HG03103 (cell line): ENCODE measurements at regions not wholly inside any gene's neighbourhood (a gene's known extent, or its start where the extent isn't known, plus 50 kb on each side); places are given as distances from the start of the nearest gene placed in this dataset.
"Not testable (repeated sequence)": the region's sequence is repeated elsewhere in the genome, so short reads cannot be mapped to it uniquely, and the experiment has no call there.

Source experiments
- ATAC-seq: cut with Tn5 transposase; IDR thresholded peaks from one replicate; pipeline ENCODE4 v1.9.1; 2021; ENCODE audit warnings: low read depth; ENCODE audit not compliant: unreplicated experiment

- ATAC-seq = no peak
Measured at GRCh38 chr2:31813016-31813415, 197.8 kb downstream of the MEMO1 start.

GRCh38 chr2:31812051-31812798 is 198.6 kb downstream of the MEMO1 start:
- peak; percentile 99 for ATAC-seq

- no peak for ATAC-seq
Measured at GRCh38 chr2:31811482-31811881, 199.3 kb downstream of the MEMO1 start.

DNA sequence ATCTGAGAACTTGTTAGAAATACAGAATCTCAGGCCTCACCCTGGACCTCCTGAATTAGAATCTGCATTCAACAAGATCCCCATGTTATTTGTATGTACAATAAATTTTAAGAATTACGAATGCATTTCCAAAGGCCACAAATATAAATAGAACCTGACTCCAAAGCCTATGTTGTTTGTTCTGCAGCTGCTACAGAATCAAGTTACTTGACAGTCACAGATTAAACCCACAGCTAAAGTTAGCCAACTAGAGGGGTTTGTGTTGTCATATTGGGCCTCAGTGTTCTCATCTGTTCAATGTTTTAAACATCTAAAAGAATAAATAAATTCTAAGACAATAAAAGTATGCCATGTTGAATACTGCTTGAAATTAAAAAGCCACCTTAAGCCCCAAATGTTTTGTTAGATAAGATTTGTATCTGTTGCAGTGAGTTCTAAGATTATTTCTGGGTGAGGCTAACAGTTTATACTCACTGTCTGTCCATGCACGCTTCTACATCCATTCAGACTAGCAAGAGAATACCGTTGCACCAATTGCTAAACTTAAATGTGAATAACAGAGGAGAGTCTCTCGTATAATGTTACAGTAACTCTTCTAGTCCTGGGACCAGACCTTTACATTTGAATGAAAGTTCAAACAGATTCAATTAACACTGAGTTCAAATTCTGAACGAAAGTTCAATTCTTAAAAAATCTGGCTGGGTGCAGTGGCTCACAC is 200.4 kb downstream of the MEMO1 start:
- ATAC-seq = no peak

DNA sequence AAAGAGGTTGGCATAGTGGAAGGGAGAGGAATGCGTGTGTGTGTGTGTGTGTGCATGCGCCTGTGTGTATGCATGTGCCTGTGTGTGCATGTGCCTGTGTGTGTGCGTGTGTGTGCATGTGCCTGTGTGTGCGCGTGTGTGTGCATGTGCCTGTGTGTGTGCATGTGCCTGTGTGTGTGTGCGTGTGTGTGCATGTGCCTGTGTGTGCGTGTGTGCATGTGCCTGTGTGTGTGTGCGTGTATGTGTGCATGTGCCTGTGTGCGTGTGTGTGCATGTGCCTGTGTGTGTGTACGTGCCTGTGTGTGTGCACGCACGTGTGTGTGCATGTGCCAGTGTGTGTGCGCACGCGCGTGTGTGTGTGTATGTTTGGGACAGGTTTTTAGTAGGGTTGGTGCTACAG is 205.1 kb downstream of the MEMO1 start:
- ATAC-seq = no peak

DNA sequence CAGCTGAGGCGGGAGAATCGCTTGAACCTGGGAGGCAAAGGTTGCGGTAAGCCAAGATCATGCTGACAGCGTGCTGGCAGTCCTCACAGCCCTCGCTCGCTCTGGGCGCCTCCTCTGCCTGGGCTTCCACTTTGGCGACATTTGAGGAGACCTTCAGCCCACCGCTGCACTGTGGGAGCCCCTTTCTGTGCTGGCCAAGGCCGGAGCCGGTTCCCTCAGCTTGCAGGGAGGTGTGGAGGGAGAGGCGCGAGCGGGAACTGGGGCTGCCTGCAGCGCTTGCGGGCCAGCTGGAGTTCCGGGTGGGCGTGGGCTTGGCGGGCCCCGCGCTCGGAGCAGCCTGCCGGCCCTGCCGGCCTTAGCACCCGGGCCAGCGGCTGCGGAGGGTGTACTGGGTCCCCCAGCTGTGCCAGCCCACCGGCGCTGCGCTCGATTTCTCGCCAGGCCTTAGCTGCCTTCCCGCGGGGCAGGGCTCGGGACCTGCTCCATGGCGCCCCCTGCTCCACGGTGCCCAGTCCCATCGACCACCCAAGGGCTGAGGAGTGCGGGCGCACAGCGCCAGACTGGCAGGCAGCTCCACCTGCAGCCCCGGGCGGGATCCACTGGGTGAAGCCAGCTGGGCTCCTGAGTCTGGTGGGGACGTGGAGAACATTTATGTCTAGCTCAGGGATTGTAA is 207.2 kb downstream of the MEMO1 start:
- not testable (repeated sequence) for ATAC-seq

DNA sequence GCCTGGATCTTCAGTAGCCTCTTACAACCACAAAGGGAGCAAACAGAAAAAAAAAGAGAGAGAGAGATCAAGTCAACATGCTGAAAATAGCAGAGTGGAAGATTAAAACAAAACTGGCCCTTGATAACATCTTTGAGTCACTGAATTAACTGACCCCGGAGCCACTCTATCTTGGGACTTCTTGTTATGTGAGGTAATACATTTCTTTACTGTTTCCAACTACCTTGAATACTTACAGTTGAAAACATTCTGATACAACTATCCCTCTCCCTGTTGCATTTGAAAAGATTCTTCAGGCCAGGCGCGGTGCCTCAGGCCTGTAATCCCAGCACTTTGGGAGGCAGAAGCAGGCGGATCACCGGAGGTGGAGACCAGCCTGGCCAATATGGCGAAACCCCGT is 208.1 kb downstream of the MEMO1 start:
- no peak for ATAC-seq

DNA sequence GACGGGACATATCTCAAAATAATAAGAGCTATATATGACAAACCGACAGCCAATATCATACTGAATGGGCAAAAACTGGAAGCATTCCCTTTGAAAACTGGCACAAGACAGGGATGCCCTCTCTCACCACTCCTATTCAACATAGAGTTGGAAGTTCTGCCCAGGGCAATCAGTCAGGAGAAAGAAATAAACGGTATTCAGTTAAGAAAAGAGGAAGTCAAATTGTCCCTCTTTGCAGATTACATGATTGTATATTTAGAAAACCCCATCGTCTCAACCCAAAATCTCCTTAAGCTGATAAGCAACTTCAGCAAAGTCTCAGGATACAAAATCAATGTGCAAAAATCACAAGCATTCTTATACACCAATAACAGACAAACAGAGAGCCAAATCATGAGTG is 211.5 kb downstream of the MEMO1 start:
- not testable (repeated sequence) for ATAC-seq

DNA sequence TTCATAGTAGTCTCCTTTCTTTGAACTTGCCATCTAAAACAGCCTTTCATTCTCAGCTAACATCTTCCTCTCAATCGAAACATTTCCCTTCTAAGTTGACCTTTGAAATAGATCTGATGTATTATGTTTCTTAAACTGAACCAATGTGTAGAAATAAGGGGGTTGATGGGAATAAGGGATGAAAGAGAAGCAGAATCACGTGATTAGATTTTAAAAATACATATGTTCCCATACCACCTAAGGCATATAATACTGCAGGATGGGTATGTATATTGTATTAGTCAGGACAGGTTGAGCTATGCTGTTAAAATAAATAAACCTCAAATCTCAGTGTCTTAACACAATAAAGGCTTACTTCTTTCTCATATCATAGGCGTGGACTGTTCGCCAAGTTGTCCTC is 207.5 kb upstream of the SRD5A2 start:
- ATAC-seq = no peak

DNA sequence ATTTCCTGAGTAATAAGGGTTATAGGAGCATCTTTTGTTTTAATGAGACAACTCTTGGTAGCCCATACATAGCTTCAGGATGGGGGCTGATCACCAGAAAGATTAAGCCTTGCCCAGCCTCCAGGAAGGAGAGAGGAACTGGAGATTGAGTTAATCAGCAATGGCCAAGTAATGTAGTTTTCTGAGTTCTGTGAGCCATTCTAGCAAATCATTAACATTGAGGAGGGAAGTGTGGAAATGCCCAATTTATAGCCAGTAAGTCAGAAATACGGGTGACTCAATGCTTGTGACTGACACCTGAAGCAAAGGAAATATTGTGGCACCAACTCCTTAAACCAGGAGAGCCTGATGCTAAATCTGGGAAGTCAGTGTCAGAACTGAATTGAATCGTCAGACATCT is 205.1 kb upstream of the SRD5A2 start:
- no peak for ATAC-seq

- no peak for ATAC-seq
Measured at GRCh38 chr2:31784868-31785267, 204.1 kb upstream of the SRD5A2 start.

DNA sequence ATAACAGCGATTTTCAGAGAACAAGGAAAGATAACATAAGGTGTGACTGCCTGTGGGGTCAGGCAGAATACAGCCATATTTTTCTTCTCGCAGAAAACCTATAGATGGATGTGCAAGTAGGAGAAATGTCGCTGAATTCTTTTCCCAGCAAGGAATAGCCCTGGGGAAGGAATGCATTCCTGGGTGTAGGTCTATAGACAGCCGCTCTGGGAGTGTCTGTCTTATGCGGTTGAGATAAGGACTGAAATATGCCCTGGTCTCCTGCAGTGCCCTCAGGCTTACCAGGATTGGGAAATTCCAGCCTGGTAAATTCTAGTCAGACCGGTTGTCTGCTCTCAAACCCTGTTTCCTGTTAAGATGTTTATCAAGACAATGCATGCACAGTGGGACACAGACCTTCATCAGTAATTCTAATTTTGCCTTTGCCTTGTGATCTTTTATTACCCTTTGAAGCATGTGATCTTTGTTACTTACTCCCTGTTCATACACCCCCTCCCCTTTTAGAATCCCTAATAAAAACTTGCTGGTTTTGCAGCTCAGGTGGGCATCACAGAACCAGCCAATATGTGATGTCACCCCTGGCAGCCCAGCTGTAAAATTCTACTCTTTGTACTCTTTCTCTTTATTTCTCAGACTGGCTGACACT is 202.8 kb upstream of the SRD5A2 start:
- ATAC-seq = not testable (repeated sequence)

- no peak for ATAC-seq
Measured at GRCh38 chr2:31778153-31778552, 197.4 kb upstream of the SRD5A2 start.

DNA sequence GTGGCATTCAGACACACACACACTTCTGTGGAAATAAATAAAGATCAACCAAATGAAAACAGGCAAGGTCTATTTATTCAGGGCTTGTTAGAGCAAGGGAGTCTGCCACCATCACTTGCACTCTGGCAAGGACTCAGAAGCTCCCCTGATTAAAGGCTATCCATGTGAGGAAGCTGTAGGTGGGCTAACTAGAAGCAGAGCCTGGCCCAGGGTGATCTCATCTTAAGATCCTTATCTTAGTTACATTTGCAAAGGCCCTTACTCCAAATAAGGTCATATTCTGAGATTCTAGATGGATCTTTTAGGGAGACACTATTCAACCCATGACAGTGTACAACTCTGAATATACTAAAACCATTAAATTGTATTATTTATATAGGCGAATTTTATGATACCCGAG is 190.0 kb upstream of the SRD5A2 start:
- ATAC-seq = no peak

DNA sequence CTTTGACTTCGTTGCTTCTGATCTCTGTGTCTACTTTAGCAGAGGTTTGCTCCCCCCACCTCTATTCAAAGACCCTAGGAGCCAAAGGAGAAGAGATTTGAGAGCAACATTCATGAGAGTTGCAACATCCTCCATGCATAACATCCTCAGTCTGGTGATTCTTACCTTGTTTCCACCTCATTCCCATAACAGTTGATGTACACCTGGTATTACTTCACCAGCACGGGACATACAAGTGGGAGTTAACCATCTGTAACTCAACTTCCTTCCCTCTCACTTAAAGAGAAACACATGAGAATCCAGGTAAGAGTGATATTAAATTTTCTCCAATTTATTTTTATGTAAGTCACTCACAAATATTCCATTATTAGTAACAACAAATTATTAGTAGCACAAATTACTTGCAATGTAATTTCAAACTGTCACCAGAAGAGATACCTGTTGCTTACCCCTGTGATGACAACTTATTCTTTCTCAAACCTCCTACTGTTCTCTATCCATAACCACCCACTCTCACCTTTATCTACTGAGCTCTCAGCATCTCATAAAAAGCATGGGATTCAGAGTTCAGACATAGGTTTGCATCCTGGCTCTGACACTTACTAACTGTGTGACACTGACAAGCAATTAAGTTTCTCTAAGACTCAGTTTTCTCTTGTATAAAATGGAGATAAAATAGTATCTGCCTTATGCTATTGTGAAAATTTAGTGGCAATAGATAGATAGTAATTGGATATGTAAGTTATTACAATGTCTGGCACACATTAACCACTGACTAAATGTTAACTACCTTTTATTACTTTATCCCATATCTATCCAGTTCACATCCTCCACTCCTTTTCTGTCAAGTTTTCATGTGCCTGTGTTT is 184.6 kb upstream of the SRD5A2 start:
- ATAC-seq = no peak

GRCh38 chr2:31764169-31764568 is 183.4 kb upstream of the SRD5A2 start:
- ATAC-seq = no peak

DNA sequence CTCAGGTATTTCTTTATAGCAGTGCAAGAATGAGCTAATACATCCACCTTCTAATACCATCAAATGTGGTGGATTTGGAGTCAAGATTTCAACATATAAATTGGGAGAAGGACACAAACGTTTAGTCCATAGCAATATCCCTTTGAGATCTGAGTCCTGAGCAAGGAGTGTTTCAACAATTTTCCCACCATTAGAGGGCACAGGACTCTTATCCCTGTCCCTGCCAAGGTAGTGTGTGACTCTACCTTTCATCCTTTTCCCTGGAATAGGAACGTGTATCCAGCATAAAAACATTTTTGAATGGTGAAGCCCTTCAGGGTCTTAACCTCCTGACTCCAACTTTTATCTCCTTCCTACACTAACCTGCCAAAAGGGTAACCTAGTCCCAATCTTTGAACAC is 181.3 kb upstream of the SRD5A2 start:
- no peak for ATAC-seq

DNA sequence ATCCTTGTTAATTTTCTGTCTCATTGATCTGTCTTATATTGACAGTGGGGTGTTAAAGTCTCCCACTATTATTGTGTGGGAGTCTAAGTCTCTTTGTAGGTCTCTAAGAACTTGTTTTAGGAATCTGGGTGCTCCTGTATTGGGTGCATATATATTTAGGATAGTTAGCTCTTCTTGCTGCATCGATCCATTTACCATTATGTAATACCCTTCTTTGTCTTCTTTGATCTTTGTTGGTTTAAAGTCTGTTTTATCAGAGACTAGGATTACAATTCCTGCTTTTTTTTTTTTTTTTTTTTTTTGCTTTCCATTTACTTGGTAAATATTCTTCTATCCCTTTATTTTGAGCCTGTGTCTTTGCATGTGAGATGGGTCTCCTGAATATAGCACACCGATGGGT is 176.6 kb upstream of the SRD5A2 start:
- ATAC-seq = not testable (repeated sequence)

DNA sequence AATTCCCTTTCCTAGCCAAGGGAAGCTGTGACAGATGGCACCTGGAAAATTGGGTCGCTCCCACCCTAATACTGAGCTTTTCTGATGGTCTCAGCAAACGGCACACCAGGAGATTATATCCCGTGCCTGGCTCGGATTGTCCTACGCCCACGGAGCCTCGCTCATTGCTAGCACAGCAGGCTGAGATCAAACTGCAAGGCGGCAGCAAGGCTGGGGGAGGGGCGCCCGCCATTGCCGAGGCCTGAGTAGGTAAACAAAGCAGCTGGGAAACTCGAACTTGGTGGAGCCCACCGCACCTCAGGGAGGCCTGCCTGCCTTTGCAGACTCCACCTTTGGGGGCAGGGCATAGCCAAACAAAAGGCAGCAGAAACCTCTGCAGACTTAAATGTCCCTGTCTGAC is 168.0 kb upstream of the SRD5A2 start:
- ATAC-seq = not testable (repeated sequence)

- no peak for ATAC-seq
Measured at GRCh38 chr2:31748041-31748440, 167.3 kb upstream of the SRD5A2 start.
